Heart left ventricle (tissue), 13 donors: ENCODE measurements at regions not wholly inside any gene's neighbourhood (a gene's known extent, or its start where the extent isn't known, plus 50 kb on each side); places are given as distances from the start of the nearest gene placed in this dataset.

Source experiments
- CTCF ChIP-seq, 12 donors: fragments of 200-600 bp; sonication (generic) in 4 of 12; IDR thresholded peaks; one replicate each; pipeline versions ENCODE4 v1.5.0 to v1.8.0; 2018 to 2022; ENCODE audit warnings: antibody characterized with exemption in 12 of 12, mild to moderate bottlenecking in 5 of 12
- POLR2A ChIP-seq, 2 donors: fragments of 450-650 bp; IDR thresholded peaks; one replicate each; pipeline ENCODE4 v1.6.1; 2017; ENCODE audit warnings: antibody characterized with exemption in 2 of 2, mild to moderate bottlenecking in 2 of 2, moderate library complexity in 2 of 2
- donor health status: ischemic (EF 13 %, LVEDD 7.1; RV severe dilation, severe dysfunction).
- donor health status: DM: no; HTN: yes; CAD: no.
- donor health status: DM: no; HTN: no; CAD: no.
- donor health status: ischemic (EF 25% LVEDD 6.9; RV normal size, moderate dysfunction).
- donor health status: ischemic (EF 25% LVEDD 5.7; RV mildly dilated, moderate dysfunction).
- donor health status: ischemic (EF 35%, LVEDD 5.7; RV mildly dilated, moderate dysfunction).
- donor health status: nonischemic (EF 11% LVEDD 7.7; RV severe dilation, severe dysfunction).
- donor health status: DM: yes; HTN: yes; CAD: no.
- donor health status: PGD.
- donor health status: ischemic (EF 29% LVEDD 5.4; RV normal size, mild dysfunction).
- donor health status: nonischemic (EF 23%, LVEDD 6.1; RV moderate dilation, normal function).

- TF ChIP-seq CTCF (IDR thresholded peaks at IDR 0.05) (no peak), POLR2A (IDR thresholded peaks at IDR 0.05) (no peak)
Observed at GRCh38 chr9:95810133-95810532, 65.4 kb upstream of the ERCC6L2 start.
